Uterus (tissue), 3 donors: ENCODE measurements at regions not wholly inside any gene's neighbourhood (a gene's known extent, or its start where the extent isn't known, plus 50 kb on each side); places are given as distances from the start of the nearest gene placed in this dataset.

Experiments
- DNase-seq, 2 donors: peaks; one replicate each; pipeline ENCODE4 v3.0.0-alpha.2; 2019 to 2020
- H3K27ac ChIP-seq, 2 donors: fragments of 200-600 bp; sonication (generic); 1 replicate in 1 of 2; 2 replicates in 1 of 2; pipeline ENCODE4 v1.5.1; 2016 to 2018
- H3K27me3 ChIP-seq, 2 donors: fragments of 200-600 bp; sonication (generic); one replicate each; pipeline ENCODE4 v1.5.1; 2018 to 2019; ENCODE audit warnings: control low read depth in 1 of 2
- H3K36me3 ChIP-seq, 2 donors: fragments of 200-600 bp; sonication (generic); one replicate each; pipeline ENCODE4 v1.5.1; 2019; ENCODE audit warnings: control low read depth in 1 of 2
- H3K4me1 ChIP-seq, 2 donors: fragments of 200-600 bp; sonication (generic); one replicate each; pipeline ENCODE4 v1.5.1; 2018 to 2019; ENCODE audit warnings: control low read depth in 1 of 2
- H3K4me3 ChIP-seq, 2 donors: fragments of 200-600 bp; sonication (generic); 1 replicate in 1 of 2; 2 replicates in 1 of 2; pipeline ENCODE4 v1.5.1; 2018 to 2019; ENCODE audit warnings: mild to moderate bottlenecking in 1 of 2
- H3K9me3 ChIP-seq, 2 donors: fragments of 200-600 bp; sonication (generic); one replicate each; pipeline ENCODE4 v1.5.1; 2019; ENCODE audit warnings: control low read depth in 1 of 2
- POLR2A ChIP-seq, 2 donors: fragments of 450-650 bp; IDR thresholded peaks; one replicate each; pipeline ENCODE4 v1.6.1; 2016; ENCODE audit warnings: antibody characterized with exemption in 2 of 2, mild to moderate bottlenecking in 1 of 2, moderate library complexity in 1 of 2
- intact Hi-C: fragments of 100-400 bp; cut with DNase I; formaldehyde crosslinking; loops from one replicate; pipeline ENCODE4 v1.15.1; 2023; ENCODE audit warnings: low total_unique reads
- TF ChIP-seq, protein P1 (sequence below), 4 experiments: fragments of 200-600 bp in 2 of 4; fragments of 450-650 bp in 2 of 4; sonication (generic) in 2 of 4; IDR thresholded peaks; one replicate each; pipeline ENCODE4 v1.5.1; 2016 to 2019; ENCODE audit warnings: antibody characterized with exemption in 4 of 4, mild to moderate bottlenecking in 2 of 4, moderate library complexity in 1 of 4
- donor health status: DM: yes; HTN: yes; CAD: no.

GRCh38 chr1:187237542-187237941, 408.8 kb downstream of the PLA2G4A start:
- DNase-seq: no peak
- Histone ChIP-seq H3K9me3 (no peaks in the 10 kb centered on the region), H3K4me1 (no peaks in the 10 kb centered on the region), H3K27me3 (no peaks in the 10 kb centered on the region), H3K4me3 (no peak overlapping the region), H3K27ac (no peak overlapping the region), H3K36me3 (no peaks in the 10 kb centered on the region)
- TF ChIP-seq, protein P1, sequence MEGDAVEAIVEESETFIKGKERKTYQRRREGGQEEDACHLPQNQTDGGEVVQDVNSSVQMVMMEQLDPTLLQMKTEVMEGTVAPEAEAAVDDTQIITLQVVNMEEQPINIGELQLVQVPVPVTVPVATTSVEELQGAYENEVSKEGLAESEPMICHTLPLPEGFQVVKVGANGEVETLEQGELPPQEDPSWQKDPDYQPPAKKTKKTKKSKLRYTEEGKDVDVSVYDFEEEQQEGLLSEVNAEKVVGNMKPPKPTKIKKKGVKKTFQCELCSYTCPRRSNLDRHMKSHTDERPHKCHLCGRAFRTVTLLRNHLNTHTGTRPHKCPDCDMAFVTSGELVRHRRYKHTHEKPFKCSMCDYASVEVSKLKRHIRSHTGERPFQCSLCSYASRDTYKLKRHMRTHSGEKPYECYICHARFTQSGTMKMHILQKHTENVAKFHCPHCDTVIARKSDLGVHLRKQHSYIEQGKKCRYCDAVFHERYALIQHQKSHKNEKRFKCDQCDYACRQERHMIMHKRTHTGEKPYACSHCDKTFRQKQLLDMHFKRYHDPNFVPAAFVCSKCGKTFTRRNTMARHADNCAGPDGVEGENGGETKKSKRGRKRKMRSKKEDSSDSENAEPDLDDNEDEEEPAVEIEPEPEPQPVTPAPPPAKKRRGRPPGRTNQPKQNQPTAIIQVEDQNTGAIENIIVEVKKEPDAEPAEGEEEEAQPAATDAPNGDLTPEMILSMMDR (IDR thresholded peaks at IDR 0.05): no peak
- TF ChIP-seq POLR2A (IDR thresholded peaks at IDR 0.05): no peak
- intact Hi-C loops: no loop called here

GRCh38 chr1:187241971-187242370, 413.2 kb downstream of the PLA2G4A start:
- TF ChIP-seq, protein P1 (IDR thresholded peaks at IDR 0.05): no peak
- TF ChIP-seq POLR2A (IDR thresholded peaks at IDR 0.05): no peak

DNA sequence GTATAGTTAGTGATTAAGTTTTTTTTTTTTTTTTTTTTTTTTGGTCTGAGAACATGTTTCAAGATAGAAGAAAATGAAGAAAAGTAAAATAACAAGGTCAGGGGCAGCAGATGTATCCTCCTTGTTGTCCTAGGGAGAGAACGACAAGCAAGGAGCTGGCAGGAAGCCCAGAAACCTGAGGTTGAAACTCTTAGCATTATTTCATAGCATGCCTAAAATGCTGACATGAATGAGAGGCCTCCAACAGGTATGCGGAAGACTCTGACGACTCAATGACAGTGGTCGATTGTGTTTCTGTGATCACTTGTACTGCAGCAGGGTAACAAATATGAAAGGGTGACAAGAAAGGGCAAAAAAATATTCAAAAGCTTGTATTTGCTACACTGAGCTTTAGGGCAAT, 415.9 kb downstream of the PLA2G4A start:
- TF ChIP-seq, protein P1 (IDR thresholded peaks at IDR 0.05): no peak
- no peak for TF ChIP-seq POLR2A (IDR thresholded peaks at IDR 0.05)
- Histone ChIP-seq H3K36me3 (no peaks in the 10 kb centered on the region), H3K9me3 (no peaks in the 10 kb centered on the region), H3K27ac (no peak overlapping the region), H3K4me1 (no peaks in the 10 kb centered on the region), H3K4me3 (no peak overlapping the region), H3K27me3 (no peaks in the 10 kb centered on the region)
- intact Hi-C loops: no loop called here
- no peak for DNase-seq

More at GRCh38 chr1:187241971-187242370, 413.2 kb downstream of the PLA2G4A start:
- H3K9me3 ChIP-seq: no peaks in the 10 kb centered on the region
- H3K27me3 ChIP-seq: no peaks in the 10 kb centered on the region
- H3K27ac ChIP-seq: no peak overlapping the region
- no peaks in the 10 kb centered on the region for H3K4me1 ChIP-seq
- no peak for DNase-seq
- H3K36me3 ChIP-seq: no peaks in the 10 kb centered on the region
- intact Hi-C loops: no loop called here
- H3K4me3 ChIP-seq: no peak overlapping the region

DNA sequence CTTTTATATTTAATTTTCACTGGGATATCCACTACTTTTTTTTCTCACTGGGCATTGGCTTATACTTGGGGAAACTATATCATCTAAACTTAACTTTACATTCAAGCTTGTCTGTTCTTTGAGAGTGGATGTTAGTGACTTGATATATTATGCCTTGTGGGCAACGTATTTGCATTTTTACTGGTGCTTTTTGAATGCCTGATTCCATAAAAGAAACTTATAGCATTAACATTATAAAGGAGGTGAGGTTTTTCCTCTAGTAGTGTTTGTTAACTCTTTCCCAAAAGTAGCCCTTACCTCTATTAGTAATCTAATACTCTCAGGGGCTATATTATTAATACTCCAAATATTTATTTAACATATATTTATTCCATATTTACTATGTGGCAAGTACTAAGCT, 416.5 kb downstream of the PLA2G4A start:
- Histone ChIP-seq H3K9me3 (no peaks in the 10 kb centered on the region), H3K36me3 (no peaks in the 10 kb centered on the region), H3K4me3 (no peak overlapping the region), H3K27ac (no peak overlapping the region), H3K4me1 (no peaks in the 10 kb centered on the region), H3K27me3 (no peaks in the 10 kb centered on the region)
- DNase-seq: no peak
- intact Hi-C loops: no loop called here
- TF ChIP-seq, protein P1 (IDR thresholded peaks at IDR 0.05): no peak
- no peak for TF ChIP-seq POLR2A (IDR thresholded peaks at IDR 0.05)

DNA sequence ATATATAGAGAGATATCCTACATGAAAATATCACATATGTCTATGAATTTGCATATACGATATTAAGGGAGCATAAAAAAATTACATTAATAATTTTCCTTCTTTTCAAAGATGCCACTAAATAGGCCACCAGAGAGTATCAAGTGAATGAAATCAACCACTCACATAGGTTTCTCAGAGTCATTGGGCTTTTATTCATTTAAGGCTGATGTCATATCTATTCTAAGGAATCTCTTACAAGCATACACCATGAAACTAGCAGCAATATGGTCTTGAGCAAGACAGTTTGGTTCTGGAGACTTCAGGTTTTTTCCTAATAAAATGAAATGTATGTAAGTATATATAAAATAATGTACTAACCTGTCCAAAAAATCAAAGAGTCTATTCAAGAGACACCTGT, 420.4 kb downstream of the PLA2G4A start:
- intact Hi-C loops: no loop called here
- no peaks in the 10 kb centered on the region for H3K9me3 ChIP-seq

More for the DNA sequence above, 420.4 kb downstream of the PLA2G4A start:
- H3K27me3 ChIP-seq: no peaks in the 10 kb centered on the region
- H3K4me3 ChIP-seq: no peak overlapping the region
- H3K4me1 ChIP-seq: no peaks in the 10 kb centered on the region
- TF ChIP-seq, protein P1 (IDR thresholded peaks at IDR 0.05): no peak
- no peak for TF ChIP-seq POLR2A (IDR thresholded peaks at IDR 0.05)
- no peak for DNase-seq
- H3K27ac ChIP-seq: no peak overlapping the region
- no peaks in the 10 kb centered on the region for H3K36me3 ChIP-seq
